Fibroblast of lung (primary cell): ENCODE measurements at regions not wholly inside any gene's neighbourhood (a gene's known extent, or its start where the extent isn't known, plus 50 kb on each side); places are given as distances from the start of the nearest gene placed in this dataset.

Source experiments
- EZH2 ChIP-seq: IDR thresholded peaks from 2 replicates; pipeline ENCODE4 v1.5.1; 2012; ENCODE audit warnings: low read length, control low read depth, mild to moderate bottlenecking; ENCODE audit errors: missing control alignments
- TF ChIP-seq, protein P1 (sequence below), 2 donors: IDR thresholded peaks in 1 of 2; conservative IDR thresholded peaks in 1 of 2; 1 replicate in 1 of 2; 2 replicates in 1 of 2; pipeline ENCODE4 v1.5.1; 2011 to 2012; ENCODE audit warnings: low read length in 2 of 2, control low read depth in 1 of 2, inconsistent platforms in 1 of 2, low read depth in 1 of 2, mild to moderate bottlenecking in 1 of 2

DNA sequence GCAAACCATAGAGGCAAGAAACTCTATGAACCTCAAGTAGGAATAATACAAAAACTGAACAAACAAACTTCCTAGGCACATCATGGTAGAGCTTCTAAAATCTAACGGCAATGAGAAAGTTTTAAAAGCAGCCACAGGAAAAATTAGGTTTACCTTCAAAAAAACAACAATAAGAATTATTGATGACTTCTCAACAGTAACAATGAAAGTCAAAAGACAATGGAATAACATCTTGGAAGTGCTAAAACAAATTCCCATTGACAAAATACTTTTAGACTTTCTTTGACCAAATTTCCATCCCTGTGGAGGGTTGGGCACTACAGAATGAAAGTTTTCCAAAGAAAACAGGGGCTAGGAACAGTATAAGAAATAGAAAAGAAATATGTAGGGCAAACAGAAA lies 222.9 kb upstream of the ERCC4 start:
- TF ChIP-seq, protein P1, sequence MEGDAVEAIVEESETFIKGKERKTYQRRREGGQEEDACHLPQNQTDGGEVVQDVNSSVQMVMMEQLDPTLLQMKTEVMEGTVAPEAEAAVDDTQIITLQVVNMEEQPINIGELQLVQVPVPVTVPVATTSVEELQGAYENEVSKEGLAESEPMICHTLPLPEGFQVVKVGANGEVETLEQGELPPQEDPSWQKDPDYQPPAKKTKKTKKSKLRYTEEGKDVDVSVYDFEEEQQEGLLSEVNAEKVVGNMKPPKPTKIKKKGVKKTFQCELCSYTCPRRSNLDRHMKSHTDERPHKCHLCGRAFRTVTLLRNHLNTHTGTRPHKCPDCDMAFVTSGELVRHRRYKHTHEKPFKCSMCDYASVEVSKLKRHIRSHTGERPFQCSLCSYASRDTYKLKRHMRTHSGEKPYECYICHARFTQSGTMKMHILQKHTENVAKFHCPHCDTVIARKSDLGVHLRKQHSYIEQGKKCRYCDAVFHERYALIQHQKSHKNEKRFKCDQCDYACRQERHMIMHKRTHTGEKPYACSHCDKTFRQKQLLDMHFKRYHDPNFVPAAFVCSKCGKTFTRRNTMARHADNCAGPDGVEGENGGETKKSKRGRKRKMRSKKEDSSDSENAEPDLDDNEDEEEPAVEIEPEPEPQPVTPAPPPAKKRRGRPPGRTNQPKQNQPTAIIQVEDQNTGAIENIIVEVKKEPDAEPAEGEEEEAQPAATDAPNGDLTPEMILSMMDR (conservative IDR thresholded peaks at IDR 0.05 in 1 of 2, IDR thresholded peaks at IDR 0.05 in 1 of 2; ENCODE audit: low read depth in 1 of 2, low read length in 2 of 2) = no peak
- TF ChIP-seq EZH2 = no peak
